Colonic mucosa (tissue), 4 donors: ENCODE measurements at regions not wholly inside any gene's neighbourhood (a gene's known extent, or its start where the extent isn't known, plus 50 kb on each side); places are given as distances from the start of the nearest gene placed in this dataset.

Experiments
- DNase-seq: peaks from one replicate; pipeline ENCODE4 v3.0.0-alpha.2; 2020
- H3K27ac ChIP-seq: fragments of 200-600 bp; one replicate; pipeline ENCODE4 v1.8.0; 2021
- H3K27me3 ChIP-seq: fragments of 200-600 bp; one replicate; pipeline ENCODE4 v1.8.0; 2021
- H3K36me3 ChIP-seq: fragments of 200-600 bp; one replicate; pipeline ENCODE4 v1.8.0; 2021
- H3K4me1 ChIP-seq: fragments of 200-600 bp; one replicate; pipeline ENCODE4 v1.8.0; 2021; ENCODE audit warnings: mild to moderate bottlenecking
- H3K4me3 ChIP-seq: fragments of 200-600 bp; one replicate; pipeline ENCODE4 v1.8.0; 2021
- H3K9ac ChIP-seq, 2 donors: one replicate each; pipeline ENCODE4 v1.7.0; 2013; ENCODE audit warnings: control low read depth in 2 of 2, low read depth in 2 of 2, low read length in 2 of 2
- H3K9me3 ChIP-seq: fragments of 200-600 bp; one replicate; pipeline ENCODE4 v1.8.0; 2021
- intact Hi-C: fragments of 100-400 bp; cut with DNase I; formaldehyde crosslinking; loops from one replicate; pipeline ENCODE4 v1.14.1; 2022
- TF ChIP-seq, protein P1 (sequence below): fragments of 200-600 bp; IDR thresholded peaks from one replicate; pipeline ENCODE4 v1.8.0; 2022; ENCODE audit warnings: antibody characterized with exemption, mild to moderate bottlenecking
- donor health status: healthy.
- donor health status: DM: no; HTN: no; CAD: no.
- donor health status: DM: no; HTN: no; CAD: no.

DNA sequence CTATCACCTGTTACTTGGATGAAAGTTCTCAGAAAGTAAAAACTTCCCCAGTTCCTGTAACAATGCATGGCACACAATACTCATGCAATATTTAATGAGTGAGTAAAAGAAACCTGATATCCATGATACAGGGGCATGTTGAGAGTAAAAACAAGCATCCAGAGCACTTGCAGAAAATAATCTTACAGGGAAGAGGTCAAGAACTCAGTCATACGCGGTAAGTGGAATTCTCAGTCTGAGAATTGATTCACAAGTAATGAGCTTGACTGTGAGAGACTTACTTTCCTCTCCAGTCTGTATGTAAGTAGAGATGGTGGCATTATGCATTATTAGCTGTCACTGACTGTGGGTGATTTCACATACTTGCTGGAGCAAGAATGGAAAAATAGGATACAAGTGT, 976.9 kb downstream of the BRINP3 start:
- Histone ChIP-seq H3K27ac (no peak overlapping the region), H3K4me3 (no peak overlapping the region)
- TF ChIP-seq, protein P1, sequence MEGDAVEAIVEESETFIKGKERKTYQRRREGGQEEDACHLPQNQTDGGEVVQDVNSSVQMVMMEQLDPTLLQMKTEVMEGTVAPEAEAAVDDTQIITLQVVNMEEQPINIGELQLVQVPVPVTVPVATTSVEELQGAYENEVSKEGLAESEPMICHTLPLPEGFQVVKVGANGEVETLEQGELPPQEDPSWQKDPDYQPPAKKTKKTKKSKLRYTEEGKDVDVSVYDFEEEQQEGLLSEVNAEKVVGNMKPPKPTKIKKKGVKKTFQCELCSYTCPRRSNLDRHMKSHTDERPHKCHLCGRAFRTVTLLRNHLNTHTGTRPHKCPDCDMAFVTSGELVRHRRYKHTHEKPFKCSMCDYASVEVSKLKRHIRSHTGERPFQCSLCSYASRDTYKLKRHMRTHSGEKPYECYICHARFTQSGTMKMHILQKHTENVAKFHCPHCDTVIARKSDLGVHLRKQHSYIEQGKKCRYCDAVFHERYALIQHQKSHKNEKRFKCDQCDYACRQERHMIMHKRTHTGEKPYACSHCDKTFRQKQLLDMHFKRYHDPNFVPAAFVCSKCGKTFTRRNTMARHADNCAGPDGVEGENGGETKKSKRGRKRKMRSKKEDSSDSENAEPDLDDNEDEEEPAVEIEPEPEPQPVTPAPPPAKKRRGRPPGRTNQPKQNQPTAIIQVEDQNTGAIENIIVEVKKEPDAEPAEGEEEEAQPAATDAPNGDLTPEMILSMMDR: no peak

DNA sequence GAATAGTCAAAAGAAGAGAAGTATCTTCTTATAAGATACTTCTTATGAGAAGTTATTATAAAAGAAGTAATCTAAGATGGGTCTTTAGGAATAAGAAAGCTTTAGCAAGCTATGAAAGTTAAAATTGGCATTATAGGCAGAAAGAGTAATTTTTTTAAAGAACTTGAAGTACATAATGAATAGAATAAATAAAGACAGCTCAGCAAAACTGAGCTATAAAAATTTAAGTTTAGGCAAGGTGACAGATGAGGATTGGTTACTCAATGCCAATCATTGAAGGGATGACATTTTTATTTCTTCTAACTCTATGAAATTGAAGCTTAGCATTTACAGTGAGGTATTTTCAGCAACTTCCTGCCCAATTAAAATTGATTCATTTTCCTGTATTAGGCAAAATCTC, 966.8 kb downstream of the BRINP3 start:
- H3K9me3 ChIP-seq: no peaks in the 10 kb centered on the region
- TF ChIP-seq, protein P1: no peak
- no peak overlapping the region for H3K9ac ChIP-seq
- H3K27me3 ChIP-seq: no peaks in the 10 kb centered on the region
- H3K36me3 ChIP-seq: no peaks in the 10 kb centered on the region
- no peak for DNase-seq
- no peaks in the 10 kb centered on the region for H3K4me1 ChIP-seq
- H3K27ac ChIP-seq: no peak overlapping the region
- intact Hi-C loops: no loop called here
- no peak overlapping the region for H3K4me3 ChIP-seq

More for the DNA sequence above, 976.9 kb downstream of the BRINP3 start:
- no peaks in the 10 kb centered on the region for H3K4me1 ChIP-seq
- intact Hi-C loops: no loop called here
- no peak for DNase-seq
- H3K27me3 ChIP-seq: no peaks in the 10 kb centered on the region
- no peak overlapping the region for H3K9ac ChIP-seq
- no peaks in the 10 kb centered on the region for H3K36me3 ChIP-seq
- no peaks in the 10 kb centered on the region for H3K9me3 ChIP-seq

DNA sequence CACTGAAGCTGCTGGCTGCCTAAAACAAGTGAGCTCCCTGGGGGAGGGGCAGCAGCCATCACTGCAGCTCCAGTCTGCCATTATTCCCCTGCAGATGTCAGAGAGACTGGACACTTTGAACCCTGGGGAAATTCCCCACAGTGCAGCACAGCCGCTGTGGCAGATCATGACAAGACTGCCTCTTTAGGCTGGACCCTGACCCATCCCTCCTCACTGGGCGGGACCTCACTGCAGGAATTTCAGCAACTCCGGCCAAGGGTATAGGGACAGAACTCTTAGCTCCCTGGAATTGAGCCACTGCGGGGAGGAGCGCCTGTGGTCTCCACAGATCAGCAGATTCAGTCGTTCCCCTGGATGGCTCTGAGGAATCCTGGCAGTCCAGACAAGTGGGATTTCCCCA, 964.6 kb downstream of the BRINP3 start:
- Histone ChIP-seq H3K4me3 (no peak overlapping the region), H3K4me1 (no peaks in the 10 kb centered on the region), H3K27me3 (no peaks in the 10 kb centered on the region), H3K27ac (no peak overlapping the region), H3K9ac (no peak overlapping the region), H3K9me3 (no peaks in the 10 kb centered on the region), H3K36me3 (no peaks in the 10 kb centered on the region)
- TF ChIP-seq, protein P1: no peak
- intact Hi-C loops: no loop called here
- no peak for DNase-seq

DNA sequence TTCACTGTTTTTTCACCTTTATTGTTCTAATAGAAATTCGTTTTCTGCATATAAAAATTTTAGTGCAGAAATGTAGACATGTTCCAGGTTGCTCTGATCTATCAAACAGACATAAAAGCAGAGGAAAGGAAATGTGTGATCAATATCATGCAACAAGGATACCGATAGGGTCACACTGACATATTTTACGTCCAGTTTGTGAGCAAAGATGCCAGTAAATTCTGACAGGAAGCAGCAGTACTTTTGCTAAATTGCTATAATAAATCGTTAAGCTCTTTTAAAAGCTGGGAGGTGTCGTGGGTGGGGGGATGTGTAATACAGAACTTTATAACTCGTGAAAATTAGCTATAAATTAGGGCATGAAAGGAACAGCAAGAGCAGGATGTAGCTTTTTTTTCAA, 955.2 kb downstream of the BRINP3 start:
- Histone ChIP-seq H3K27ac (no peak overlapping the region), H3K36me3 (no peaks in the 10 kb centered on the region), H3K27me3 (no peaks in the 10 kb centered on the region), H3K4me1 (no peaks in the 10 kb centered on the region), H3K4me3 (no peak overlapping the region), H3K9me3 (no peaks in the 10 kb centered on the region), H3K9ac (no peak overlapping the region)
- TF ChIP-seq, protein P1: no peak
- DNase-seq: no peak
- intact Hi-C loops: no loop called here

DNA sequence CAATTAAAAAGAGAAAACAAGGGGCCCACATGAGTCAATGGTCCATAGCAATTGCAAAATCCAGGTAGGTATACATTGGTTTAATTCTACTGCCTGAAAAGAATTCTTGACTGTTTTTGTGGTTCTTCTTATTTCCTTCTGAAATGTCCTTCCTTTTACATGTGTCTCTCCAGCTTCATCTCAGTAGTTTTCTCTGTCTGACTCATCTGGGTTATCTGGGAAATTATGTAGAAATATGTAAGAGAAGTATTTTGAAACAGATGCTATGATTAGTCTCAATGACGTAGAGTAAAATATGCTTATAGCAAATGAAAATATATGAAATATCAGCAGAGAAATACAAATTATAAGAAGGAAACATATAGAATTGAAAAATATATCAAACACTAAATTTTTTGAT, 953.2 kb downstream of the BRINP3 start:
- TF ChIP-seq, protein P1: no peak
- intact Hi-C loops: no loop called here
- Histone ChIP-seq H3K9me3 (no peaks in the 10 kb centered on the region), H3K27ac (no peak overlapping the region), H3K4me1 (no peaks in the 10 kb centered on the region), H3K4me3 (no peak overlapping the region), H3K9ac (no peak overlapping the region), H3K27me3 (no peaks in the 10 kb centered on the region), H3K36me3 (no peaks in the 10 kb centered on the region)
- DNase-seq: no peak

DNA sequence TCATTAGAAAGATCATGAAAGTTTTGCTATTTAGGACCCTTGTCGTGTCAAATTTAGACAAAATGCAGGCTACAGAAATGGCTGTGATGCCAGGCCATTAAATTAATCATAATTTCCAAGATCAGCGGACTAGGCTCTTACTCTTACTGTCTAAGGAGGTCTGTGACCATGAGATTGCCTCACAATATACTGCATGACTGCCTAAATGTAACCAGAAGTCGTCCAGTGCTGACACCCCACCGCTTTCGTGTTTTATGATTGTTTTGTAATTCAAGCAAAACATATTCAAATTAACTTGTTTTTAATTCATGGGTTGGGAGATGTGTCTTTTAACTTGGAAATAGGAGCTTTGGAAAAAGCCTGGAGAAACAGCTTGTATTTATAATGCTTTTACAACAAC, 947.5 kb downstream of the BRINP3 start:
- no peaks in the 10 kb centered on the region for H3K9me3 ChIP-seq
- H3K36me3 ChIP-seq: no peaks in the 10 kb centered on the region
- no peak overlapping the region for H3K27ac ChIP-seq
- DNase-seq: no peak
- no peaks in the 10 kb centered on the region for H3K27me3 ChIP-seq
- no peak overlapping the region for H3K9ac ChIP-seq
- TF ChIP-seq, protein P1: no peak
- no peaks in the 10 kb centered on the region for H3K4me1 ChIP-seq
- H3K4me3 ChIP-seq: no peak overlapping the region
- intact Hi-C loops: no loop called here
